HK-2 (cell line): ENCODE measurements at regions not wholly inside any gene's neighbourhood (a gene's known extent, or its start where the extent isn't known, plus 50 kb on each side); places are given as distances from the start of the nearest gene placed in this dataset.

ENCODE experiments used
- DNase-seq: peaks from one replicate; pipeline ENCODE4 v3.0.0-alpha.2; 2018; ENCODE audit not compliant: unreplicated experiment

DNA sequence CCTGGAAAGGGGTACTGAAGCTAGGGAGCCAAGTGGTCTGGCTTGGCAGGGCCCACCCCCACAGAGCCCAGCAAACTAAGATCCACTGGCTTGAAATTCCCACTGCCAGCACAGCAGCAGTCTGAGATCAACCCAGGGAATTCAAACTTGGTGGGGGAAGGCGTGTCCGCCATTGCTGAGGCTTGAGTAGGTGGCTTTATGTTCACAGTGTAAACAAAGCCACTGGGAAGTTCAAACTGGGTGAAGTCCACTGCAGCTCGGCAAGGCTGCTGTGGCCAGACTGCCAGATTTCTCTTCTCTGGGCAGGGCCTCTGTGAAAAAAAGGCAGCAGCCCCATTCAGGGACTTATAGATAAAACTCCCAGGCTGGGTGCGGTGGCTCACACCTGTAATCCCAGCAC is 58.9 kb downstream of the TFDP3 start:
- no peak for DNase-seq

DNA sequence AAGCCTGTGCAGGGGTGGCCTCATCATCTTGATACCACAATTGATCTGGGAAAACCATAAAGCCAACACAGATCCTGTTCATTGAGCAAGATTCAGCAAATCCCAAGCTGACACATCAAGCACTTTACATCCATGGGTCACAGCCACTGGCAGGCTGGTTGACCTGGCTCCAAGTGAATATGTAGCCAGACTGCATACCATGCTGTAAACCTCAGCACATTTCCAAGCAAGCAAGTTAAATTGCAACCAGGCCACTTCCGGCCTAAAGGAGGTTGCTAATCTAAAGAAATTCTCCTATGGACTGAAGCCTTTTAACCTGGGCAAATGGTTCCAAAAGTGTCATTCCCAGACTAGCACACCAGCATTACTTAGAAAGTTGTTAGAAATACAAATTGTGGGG is 54.4 kb upstream of the USP26 start:
- DNase-seq, result peak; percentile 73

DNA sequence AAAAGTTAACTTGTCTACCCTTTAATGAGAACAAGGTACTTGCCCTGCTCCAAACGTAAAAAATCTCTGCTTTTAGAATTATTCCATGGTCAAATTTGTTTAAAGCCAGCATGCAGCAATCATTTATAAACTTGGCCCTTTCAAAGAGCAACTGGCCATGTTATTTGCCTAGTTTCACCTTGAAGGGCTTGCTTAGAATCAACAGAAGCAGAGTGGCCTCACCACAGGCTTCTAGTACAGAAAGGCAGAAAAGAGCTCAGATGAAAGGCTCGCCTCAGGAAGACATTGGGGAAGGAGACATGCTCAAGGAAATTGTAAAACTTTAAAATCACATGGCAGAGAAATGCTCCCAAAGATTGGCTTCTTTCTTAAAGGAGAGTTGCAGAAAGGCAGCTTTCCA is 53.8 kb upstream of the USP26 start:
- no peak for DNase-seq
